GM12878 (cell line): ENCODE measurements at regions not wholly inside any gene's neighbourhood (a gene's known extent, or its start where the extent isn't known, plus 50 kb on each side); places are given as distances from the start of the nearest gene placed in this dataset.

Experiments
- ATAC-seq: fragments of 200-7000 bp; cut with Tn5 transposase; 3 replicates; pipeline ENCODE4 v1.9.1; 2020; ENCODE audit warnings: mild to moderate bottlenecking, moderate library complexity
- BruUV-seq: library from RNA; stranded (reverse); fragments of 400-500 nt; replicated peaks from 2 replicates; lab custom pipeline; 2021; lab: Mats Ljungman, UMichigan
- CTCF ChIA-PET: fragments of 300-600 bp; sonication (Branson Sonifier 250); formaldehyde crosslinking; extraction: SDS; loops from one replicate; lab custom pipeline; 2021; ENCODE audit warnings: inconsistent platforms; lab: Yijun Ruan, JAX
- POLR2A ChIA-PET: fragments of 350-600 bp; formaldehyde crosslinking; extraction: SDS; loops from one replicate; lab custom pipeline; 2021; ENCODE audit warnings: inconsistent platforms; lab: Charles Lee
- RAD21 ChIA-PET: fragments of 300-600 bp; sonication (Branson Sonifier 250); formaldehyde crosslinking; loops from one replicate; lab custom pipeline; 2023; ENCODE audit warnings: antibody characterized with exemption; ENCODE audit not compliant: unreplicated experiment; lab: Charles Lee
- SMC1A ChIA-PET: fragments of 300-600 bp; sonication (Branson Sonifier 250); formaldehyde crosslinking; loops from one replicate; lab custom pipeline; 2023; ENCODE audit not compliant: unreplicated experiment, uncharacterized antibody; lab: Charles Lee
- DNase-seq: peaks from one replicate; pipeline ENCODE4 v3.0.0-alpha.2; 2011; ENCODE audit warnings: low read depth, low spot score
- FAIRE-seq: peaks from 3 replicates; lab custom pipeline; 2011; peaks lifted over from hg19 to GRCh38; lab: Jason Lieb, UNC
- H2AFZ ChIP-seq: 2 replicates; pipeline ENCODE4 v1.6.0; 2011; ENCODE audit warnings: low read depth, low read length, control low read depth; ENCODE audit not compliant: control insufficient read depth
- H3K27ac ChIP-seq: 2 replicates; pipeline ENCODE4 v1.5.1; 2011; ENCODE audit warnings: control low read depth; ENCODE audit not compliant: control insufficient read depth, insufficient read depth
- H3K27me3 ChIP-seq, 2 experiments: replicated peaks in 1 of 2; 2 replicates each; pipeline versions ENCODE4 v1.6.0 to v1.6.1; 2011; ENCODE audit warnings: low read length in 1 of 2; ENCODE audit not compliant: control insufficient read depth in 2 of 2, insufficient read depth in 2 of 2
- H3K36me3 ChIP-seq, 2 experiments: 2 replicates each; pipeline ENCODE4 v1.5.1; 2011; ENCODE audit warnings: low read length in 1 of 2; ENCODE audit not compliant: control insufficient read depth in 2 of 2, insufficient read depth in 2 of 2
- H3K4me1 ChIP-seq: 2 replicates; pipeline ENCODE4 v1.6.1; 2011; ENCODE audit warnings: mild to moderate bottlenecking, low read length, moderate library complexity, mixed read lengths; ENCODE audit not compliant: control insufficient read depth, insufficient read depth
- H3K4me2 ChIP-seq: 2 replicates; pipeline ENCODE4 v1.6.0; 2011; ENCODE audit warnings: control low read depth; ENCODE audit not compliant: control insufficient read depth, insufficient read depth
- H3K4me3 ChIP-seq: fragments of 200-600 bp; sonication (generic); 2 replicates; pipeline ENCODE4 v1.5.1; 2016
- H3K79me2 ChIP-seq: 2 replicates; pipeline ENCODE4 v1.6.0; 2011; ENCODE audit warnings: low read length; ENCODE audit not compliant: control insufficient read depth, insufficient read depth
- H3K9ac ChIP-seq: 2 replicates; pipeline ENCODE4 v1.8.0; 2011; ENCODE audit warnings: low read length, control low read depth, mixed read lengths; ENCODE audit not compliant: control insufficient read depth, insufficient read depth
- H3K9me3 ChIP-seq: replicated peaks from 3 replicates; pipeline ENCODE4 v1.5.1; 2011; ENCODE audit warnings: mild to moderate bottlenecking, low read length; ENCODE audit not compliant: control insufficient read depth, insufficient read depth
- H4K20me1 ChIP-seq: 2 replicates; pipeline ENCODE4 v1.6.0; 2011; ENCODE audit not compliant: control insufficient read depth, insufficient read depth
- ATF7 ChIP-seq: fragments of 450-650 bp; IDR thresholded peaks from 2 replicates; pipeline ENCODE4 v1.6.1; 2016; ENCODE audit warnings: low read depth, mild to moderate bottlenecking
- BRCA1 ChIP-seq: IDR thresholded peaks from 2 replicates; pipeline ENCODE4 v1.6.1; 2011; ENCODE audit warnings: low read depth, low read length, improper control_type of control experiment
- CBFB ChIP-seq: IDR thresholded peaks from 2 replicates; pipeline ENCODE4 v1.6.1; 2016; ENCODE audit warnings: antibody characterized with exemption, low read depth
- KAT2A ChIP-seq: conservative IDR thresholded peaks from 2 replicates; pipeline ENCODE4 v1.6.1; 2011; ENCODE audit warnings: low read depth, low read length; ENCODE audit not compliant: control insufficient read depth
- PKNOX1 ChIP-seq: fragments of 450-650 bp; IDR thresholded peaks from 2 replicates; pipeline ENCODE4 v1.6.1; 2016; ENCODE audit warnings: mild to moderate bottlenecking
- POLR2AphosphoS5 ChIP-seq: IDR thresholded peaks from 2 replicates; pipeline ENCODE4 v1.6.1; 2011; ENCODE audit warnings: mild to moderate bottlenecking, low read length, inconsistent platforms
- RAD21 ChIP-seq: IDR thresholded peaks from 2 replicates; pipeline ENCODE4 v1.6.1; 2011; ENCODE audit warnings: mild to moderate bottlenecking, low read depth, low read length, moderate library complexity; ENCODE audit not compliant: insufficient read depth
- SKIL ChIP-seq: fragments of 450-650 bp; IDR thresholded peaks from 2 replicates; pipeline ENCODE4 v1.6.1; 2017; ENCODE audit warnings: mild to moderate bottlenecking, low read depth, inconsistent platforms; ENCODE audit not compliant: poor library complexity, severe bottlenecking
- TAF1 ChIP-seq: IDR thresholded peaks from 2 replicates; pipeline ENCODE4 v1.6.1; 2011; ENCODE audit warnings: mild to moderate bottlenecking, low read depth, low read length, borderline replicate concordance
- WRNIP1 ChIP-seq: IDR thresholded peaks from 2 replicates; pipeline ENCODE4 v1.6.1; 2011; ENCODE audit warnings: low read depth, low read length, improper control_type of control experiment, borderline replicate concordance
- WGBS: methylation state at CpG from one replicate; pipeline ENCODE4 v1.1.6; 2016; ENCODE audit warnings: low lambda C conversion rate; ENCODE audit not compliant: insufficient replicate concordance, insufficient coverage; ENCODE audit errors: missing lambda C conversion rate; 5-methylcytosine and 5-hydroxymethylcytosine counted together
- in situ Hi-C: fragments of 300-500 bp; cut with MboI; formaldehyde crosslinking; loops from 9 replicates; pipeline ENCODE4 v1.14.3; 2018; ENCODE audit warnings: mixed read lengths
- intact Hi-C: fragments of 100-400 bp; cut with micrococcal nuclease; formaldehyde crosslinking; loops from one replicate; pipeline ENCODE4 v1.14.2; 2022; ENCODE audit not compliant: unreplicated experiment

- POLR2A ChIA-PET, result interaction anchor here (0.6 kb wide), 1 partner anchor 497 kb away, joined by 3 read pairs; no protein-coding TSS in a partner anchor
- Histone ChIP-seq H3K27me3 (no peaks in the 10 kb centered on the region), H3K27ac (no peak overlapping the region), H3K4me3 (no peak overlapping the region), H4K20me1 (no peaks in the 10 kb centered on the region), H3K9ac (no peak overlapping the region), H3K36me3 (no peaks in the 10 kb centered on the region), H3K79me2 (no peaks in the 10 kb centered on the region), H2AFZ (no peak overlapping the region), H3K4me1 (no peaks in the 10 kb centered on the region), H3K9me3 (no peaks in the 10 kb centered on the region), H3K4me2 (no peak overlapping the region)
- intact Hi-C loops, result no loop called here
- 40% methylated on average over 3 of the region's 3 CpGs for WGBS
- SMC1A ChIA-PET, result interaction anchor here (0.9 to 1.5 kb wide), 4 partner anchors 28 to 808 kb away, joined by 3 to 4 read pairs (median 3); no protein-coding TSS in a partner anchor
- FAIRE-seq, result no peak
- no peak for DNase-seq
- TF ChIP-seq TAF1 (no peak), SKIL (no peak), PKNOX1 (no peak), POLR2AphosphoS5 (no peak), CBFB (no peak), WRNIP1 (no peak), BRCA1 (no peak), RAD21 (no peak), ATF7 (no peak), KAT2A (no peak)
- CTCF ChIA-PET, result interaction anchor here (0.9 to 1.7 kb wide), 3 partner anchors 9 to 127 kb away, joined by 3 to 4 read pairs (median 4); no protein-coding TSS in a partner anchor
- in situ Hi-C loops, result no loop called here
- no TSS peak for BruUV-seq
- ATAC-seq, result no peak
- RAD21 ChIA-PET, result no interaction called here
Measured at GRCh38 chr6:119957195-119957594, 607.6 kb upstream of the MAN1A1 start.
